SK-N-SH (cell line): ENCODE measurements at regions not wholly inside any gene's neighbourhood (a gene's known extent, or its start where the extent isn't known, plus 50 kb on each side); places are given as distances from the start of the nearest gene placed in this dataset.

Experiments used
- CTCF ChIA-PET: fragments of 300-600, 350-600 bp; formaldehyde crosslinking; extraction: SDS; loops from one replicate; lab custom pipeline; 2021; lab: Yijun Ruan, JAX
- POLR2A ChIA-PET: fragments of 350-600 bp; sonication (Branson Sonifier 250); formaldehyde crosslinking; extraction: SDS; loops from one replicate; lab custom pipeline; 2020; ENCODE audit warnings: antibody characterized with exemption, inconsistent platforms; lab: Yijun Ruan, JAX
- DNase-seq: peaks from one replicate; pipeline ENCODE4 v3.0.0; 2012
- H2AFZ ChIP-seq: fragments of 200-600 bp; sonication (generic); 2 replicates; pipeline ENCODE4 v1.8.1; 2016; ENCODE audit warnings: antibody characterized with exemption, mild to moderate bottlenecking, low read depth
- H3F3A ChIP-seq: fragments of 200-600 bp; sonication (generic); replicated peaks from 2 replicates; pipeline ENCODE3; 2016; ENCODE audit warnings: antibody characterized with exemption, mild to moderate bottlenecking; ENCODE audit not compliant: insufficient read depth
- H3K27ac ChIP-seq, 2 experiments: fragments of 200-500 bp in 1 of 2; fragments of 200-600 bp in 1 of 2; sonication (Bioruptor generic) in 1 of 2; sonication (generic), shearing (Covaris generic) in 1 of 2; 2 replicates each; pipeline versions ENCODE4 v1.5.1 to v1.6.1; 2014 to 2016; ENCODE audit warnings: low read depth in 2 of 2, inconsistent platforms in 1 of 2, low read length in 1 of 2, mild to moderate bottlenecking in 1 of 2, mixed read lengths in 1 of 2
- H3K27me3 ChIP-seq: fragments of 200-600 bp; sonication (generic), shearing (Covaris generic); 2 replicates; pipeline ENCODE4 v1.6.1; 2016; ENCODE audit warnings: mixed run types; ENCODE audit not compliant: insufficient read depth
- H3K36me3 ChIP-seq, 2 experiments: fragments of 200-500 bp in 1 of 2; fragments of 200-600 bp in 1 of 2; sonication (Bioruptor generic) in 1 of 2; sonication (generic) in 1 of 2; replicated peaks in 1 of 2; 2 replicates each; pipeline versions ENCODE3 to v1.5.1; 2014 to 2016; ENCODE audit warnings: low read length in 1 of 2, mild to moderate bottlenecking in 1 of 2; ENCODE audit not compliant: insufficient read depth in 2 of 2, control insufficient read depth in 1 of 2
- H3K4me1 ChIP-seq, 2 experiments: fragments of 200-500 bp in 1 of 2; fragments of 200-600 bp in 1 of 2; sonication (Bioruptor generic) in 1 of 2; sonication (generic), shearing (Covaris generic) in 1 of 2; 2 replicates each; pipeline versions ENCODE4 v1.5.1 to v1.6.1; 2014 to 2016; ENCODE audit warnings: low read depth in 1 of 2, low read length in 1 of 2, mixed run types in 1 of 2; ENCODE audit not compliant: insufficient read depth in 2 of 2, control insufficient read depth in 1 of 2
- H3K4me2 ChIP-seq: fragments of 200-600 bp; sonication (generic), shearing (Covaris generic); 2 replicates; pipeline ENCODE4 v1.6.1; 2017; ENCODE audit warnings: mixed run types
- H3K4me3 ChIP-seq, 2 experiments: fragments of 200-500 bp in 1 of 2; fragments of 200-600 bp in 1 of 2; sonication (Bioruptor generic) in 1 of 2; sonication (generic), shearing (Covaris generic) in 1 of 2; 2 replicates each; pipeline versions ENCODE4 v1.5.1 to v1.8.1; 2014 to 2016; ENCODE audit warnings: low read depth in 2 of 2, inconsistent platforms in 1 of 2, low read length in 1 of 2, mild to moderate bottlenecking in 1 of 2, mixed read lengths in 1 of 2, moderate library complexity in 1 of 2
- H3K79me2 ChIP-seq: fragments of 200-600 bp; sonication (generic); 2 replicates; pipeline ENCODE4 v1.8.1; 2017; ENCODE audit warnings: mild to moderate bottlenecking; ENCODE audit not compliant: insufficient read depth
- H3K9ac ChIP-seq: fragments of 200-600 bp; sonication (generic); 2 replicates; pipeline ENCODE4 v1.6.1; 2017; ENCODE audit warnings: mixed run types
- H3K9me2 ChIP-seq: fragments of 200-600 bp; sonication (generic); 2 replicates; pipeline ENCODE4 v1.6.1; 2017; ENCODE audit warnings: mixed run types
- H3K9me3 ChIP-seq: fragments of 200-600 bp; sonication (generic); 2 replicates; pipeline ENCODE4 v1.6.1; 2017; ENCODE audit warnings: mixed run types, mild to moderate bottlenecking, moderate library complexity
- H4K20me1 ChIP-seq: fragments of 200-600 bp; sonication (generic); 2 replicates; pipeline ENCODE4 v1.6.1; 2017; ENCODE audit warnings: mild to moderate bottlenecking, mixed run types; ENCODE audit not compliant: insufficient read depth
- ELF1 ChIP-seq: IDR thresholded peaks from 2 replicates; pipeline ENCODE4 v1.4.0; 2012
- EP300 ChIP-seq, 2 experiments: IDR thresholded peaks; 2 replicates each; pipeline versions ENCODE4 v1.4.0 to v1.6.1; 2012; ENCODE audit warnings: borderline replicate concordance in 1 of 2, low read depth in 1 of 2, low read length in 1 of 2
- EZH2phosphoT487 ChIP-seq: fragments of 200-600 bp; sonication (generic); IDR thresholded peaks from 2 replicates; pipeline ENCODE4 v1.6.1; 2017; ENCODE audit warnings: low read depth, mixed run types, mild to moderate bottlenecking, antibody characterized with exemption, moderate library complexity, borderline replicate concordance
- GABPA ChIP-seq: IDR thresholded peaks from 2 replicates; pipeline ENCODE4 v1.4.0; 2012; ENCODE audit warnings: low read depth, mild to moderate bottlenecking
- GATA2 ChIP-seq: sonication (generic); formaldehyde crosslinking; IDR thresholded peaks from 2 replicates; pipeline ENCODE4 v1.5.0; 2020; ENCODE audit warnings: mild to moderate bottlenecking, missing genetic modification reagents
- JUND ChIP-seq: IDR thresholded peaks from 2 replicates; pipeline ENCODE4 v1.4.0; 2012
- MAX ChIP-seq: IDR thresholded peaks from 2 replicates; pipeline ENCODE4 v1.4.0; 2012; ENCODE audit warnings: low read depth
- MXI1 ChIP-seq: IDR thresholded peaks from 2 replicates; pipeline ENCODE4 v1.6.1; 2012; ENCODE audit warnings: mild to moderate bottlenecking, low read depth, low read length, improper control_type of control experiment
- NFIC ChIP-seq: IDR thresholded peaks from 2 replicates; pipeline ENCODE4 v1.4.0; 2012; ENCODE audit warnings: borderline replicate concordance
- POLR2AphosphoS5 ChIP-seq: IDR thresholded peaks from 2 replicates; pipeline ENCODE4 v1.6.1; 2012; ENCODE audit warnings: low read depth, low read length
- RAD21 ChIP-seq: IDR thresholded peaks from 2 replicates; pipeline ENCODE4 v1.6.1; 2012; ENCODE audit warnings: mild to moderate bottlenecking, low read length
- RCOR1 ChIP-seq: fragments of 150-350 bp; IDR thresholded peaks from 2 replicates; pipeline ENCODE4 v1.6.1; 2017; ENCODE audit warnings: antibody characterized with exemption, low read length
- SIN3A ChIP-seq: IDR thresholded peaks from 2 replicates; pipeline ENCODE4 v1.6.1; 2012; ENCODE audit warnings: low read depth, mild to moderate bottlenecking, low read length, moderate library complexity, borderline replicate concordance
- SMC3 ChIP-seq: IDR thresholded peaks from 2 replicates; pipeline ENCODE4 v1.6.1; 2012; ENCODE audit warnings: low read depth, low read length, improper control_type of control experiment
- TAF1 ChIP-seq: IDR thresholded peaks from 2 replicates; pipeline ENCODE4 v1.6.1; 2012; ENCODE audit warnings: low read depth, mild to moderate bottlenecking, low read length, moderate library complexity, borderline replicate concordance
- USF1 ChIP-seq: IDR thresholded peaks from 2 replicates; pipeline ENCODE4 v1.4.0; 2012; ENCODE audit warnings: low read depth, borderline replicate concordance
- USF2 ChIP-seq: fragments of 150-350 bp; IDR thresholded peaks from 2 replicates; pipeline ENCODE4 v1.6.1; 2017; ENCODE audit warnings: antibody characterized with exemption, low read length, low read depth, borderline replicate concordance
- YY1 ChIP-seq: IDR thresholded peaks from 2 replicates; pipeline ENCODE4 v1.4.0; 2012; ENCODE audit warnings: low read depth, mild to moderate bottlenecking
- WGBS: methylation state at CpG from one replicate; pipeline ENCODE4 v1.1.6; 2017; ENCODE audit warnings: low lambda C conversion rate; 5-methylcytosine and 5-hydroxymethylcytosine counted together

- no peak overlapping the region for H3K4me2 ChIP-seq
- ChIA-PET POLR2A (no interaction called here), CTCF (no interaction called here)
- no peaks in the 10 kb centered on the region for H4K20me1 ChIP-seq
- no peaks in the 10 kb centered on the region for H3K27me3 ChIP-seq
- no peak overlapping the region for H3K9ac ChIP-seq
- no peaks in the 10 kb centered on the region for H3K9me3 ChIP-seq
- DNase-seq, result no peak
- no peak for TF ChIP-seq RCOR1
- H3K9me2 ChIP-seq, result no peaks in the 10 kb centered on the region
- no peaks in the 10 kb centered on the region for H3K4me1 ChIP-seq
- H2AFZ ChIP-seq, result no peak overlapping the region
- H3K79me2 ChIP-seq, result no peaks in the 10 kb centered on the region
- no peak overlapping the region for H3K27ac ChIP-seq
- H3K36me3 ChIP-seq, result no peaks in the 10 kb centered on the region
- no peaks in the 10 kb centered on the region for H3F3A ChIP-seq
- 95% methylated on average over 9 of the region's 9 CpGs for WGBS
- H3K4me3 ChIP-seq, result no peak overlapping the region
Measured at GRCh38 chr18:67250776-67251424, 265.6 kb downstream of the DSEL start.

GRCh38 chr18:67243799-67244587, 272.5 kb downstream of the DSEL start:
- no peaks in the 10 kb centered on the region for H3K27me3 ChIP-seq
- ChIA-PET POLR2A (no interaction called here), CTCF (no interaction called here)
- H3K4me3 ChIP-seq, result peak overlapping the region; percentile 31 to 48; a peak in 3 of 4 replicates
- no peaks in the 10 kb centered on the region for H4K20me1 ChIP-seq
- H3K79me2 ChIP-seq, result no peaks in the 10 kb centered on the region
- DNase-seq, result no peak
- peaks cover 6% of the 10 kb centered on the region for H3F3A ChIP-seq
- H3K36me3 ChIP-seq, result no peaks in the 10 kb centered on the region
- 39% methylated on average over 3 of the region's 3 CpGs for WGBS
- no peaks in the 10 kb centered on the region for H3K9me3 ChIP-seq
- peak overlapping the region; percentile 34 to 38; a peak in 2 of 4 replicates for H3K27ac ChIP-seq
- no peaks in the 10 kb centered on the region for H3K9me2 ChIP-seq
- H3K9ac ChIP-seq, result peak overlapping the region; percentile 38; the same call in 1 of the 2 replicates
- TF ChIP-seq SIN3A, result no peak
- TF ChIP-seq TAF1, result 0 out of 2 replicates have a peak, but pooled peaks have one; percentile 19
- no peak for TF ChIP-seq MXI1
- no peak for TF ChIP-seq YY1
- no peak for TF ChIP-seq EP300 (IDR thresholded peaks at IDR 0.05; ENCODE audit: borderline replicate concordance in 1 of 2, low read depth in 1 of 2, low read length in 1 of 2)
- peak overlapping the region; percentile 86 for H2AFZ ChIP-seq
- H3K4me2 ChIP-seq, result peak overlapping the region; percentile 71
- peaks cover 2 to 8% of the 10 kb centered on the region in 2 experiments; a peak in 3 of 4 replicates for H3K4me1 ChIP-seq

- no peak for DNase-seq
- WGBS, result 85% methylated on average over 3 of the region's 3 CpGs
- Histone ChIP-seq H3K36me3 (no peaks in the 10 kb centered on the region), H3F3A (peaks cover 6% of the 10 kb centered on the region), H2AFZ (no peak overlapping the region), H3K4me2 (no peak overlapping the region), H4K20me1 (no peaks in the 10 kb centered on the region), H3K9me3 (no peaks in the 10 kb centered on the region), H3K9ac (no peak overlapping the region), H3K9me2 (no peaks in the 10 kb centered on the region), H3K4me1 (peaks cover 2 to 8% of the 10 kb centered on the region in 2 experiments; a peak in 3 of 4 replicates), H3K4me3 (no peak overlapping the region), H3K27ac (no peak overlapping the region), H3K79me2 (no peaks in the 10 kb centered on the region), H3K27me3 (no peaks in the 10 kb centered on the region)
- ChIA-PET POLR2A (no interaction called here), CTCF (no interaction called here)
- TF ChIP-seq USF2 (no peak), EZH2phosphoT487 (no peak), GABPA (no peak), EP300 (IDR thresholded peaks at IDR 0.05; ENCODE audit: borderline replicate concordance in 1 of 2, low read depth in 1 of 2, low read length in 1 of 2) (no peak), SMC3 (no peak), GATA2 (CRISPR knock-in tag) (no peak), ELF1 (no peak), JUND (no peak), NFIC (no peak), RCOR1 (no peak), RAD21 (no peak), USF1 (no peak), POLR2AphosphoS5 (no peak), MXI1 (no peak), MAX (no peak), TAF1 (no peak), SIN3A (no peak)
Measured at GRCh38 chr18:67242001-67242400, 274.5 kb downstream of the DSEL start.
